ENCODE measurements at regions not wholly inside any gene's neighbourhood (a gene's known extent, or its start where the extent isn't known, plus 50 kb on each side); places are given as distances from the start of the nearest gene placed in this dataset.

DNA sequence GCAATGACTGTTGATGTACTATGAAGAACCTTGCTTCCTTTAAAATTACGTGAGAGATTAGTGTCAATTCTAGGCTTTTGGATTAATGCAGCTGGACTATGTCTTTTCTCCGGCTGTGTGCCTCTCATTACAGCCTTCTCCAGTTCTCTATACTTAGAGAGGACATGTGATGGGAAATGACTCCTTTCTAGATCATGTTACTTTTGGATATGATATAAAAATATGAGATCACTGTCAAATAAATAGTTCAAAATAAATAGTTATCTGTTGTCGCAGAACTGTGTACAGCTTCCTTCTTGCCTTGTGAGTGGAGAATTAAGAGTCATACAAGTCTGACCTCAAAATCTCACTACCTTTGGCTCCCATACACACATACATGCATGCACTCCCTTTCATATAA lies 592.4 kb downstream of the DIPK2A start:
- H3K9me3 ChIP-seq (ENCODE audit: control insufficient read depth, insufficient read depth, low read length) = no peaks in the 10 kb centered on the region
- H3K4me1 ChIP-seq (ENCODE audit: control insufficient read depth, low read length) = no peaks in the 10 kb centered on the region
- H3K36me3 ChIP-seq (ENCODE audit: control insufficient read depth, low read length) = no peaks in the 10 kb centered on the region
- H4K20me1 ChIP-seq (ENCODE audit: control insufficient read depth, insufficient read depth, low read depth, low read length) = no peaks in the 10 kb centered on the region
- no peak overlapping the region for H3K4me3 ChIP-seq (ENCODE audit: low read length)
- H3K79me2 ChIP-seq (ENCODE audit: control insufficient read depth, low read length) = no peaks in the 10 kb centered on the region
- no peaks in the 10 kb centered on the region for H3K27me3 ChIP-seq (ENCODE audit: control insufficient read depth, low read length)
- H3K27ac ChIP-seq (ENCODE audit: low read depth, low read length) = no peak overlapping the region
- H3F3A ChIP-seq (ENCODE audit: control insufficient read depth, insufficient read depth) = no peaks in the 10 kb centered on the region
- H3K9me2 ChIP-seq (replicated peaks; ENCODE audit: control insufficient read depth, low read length) = no peaks in the 10 kb centered on the region
- TF ChIP-seq, protein P1, sequence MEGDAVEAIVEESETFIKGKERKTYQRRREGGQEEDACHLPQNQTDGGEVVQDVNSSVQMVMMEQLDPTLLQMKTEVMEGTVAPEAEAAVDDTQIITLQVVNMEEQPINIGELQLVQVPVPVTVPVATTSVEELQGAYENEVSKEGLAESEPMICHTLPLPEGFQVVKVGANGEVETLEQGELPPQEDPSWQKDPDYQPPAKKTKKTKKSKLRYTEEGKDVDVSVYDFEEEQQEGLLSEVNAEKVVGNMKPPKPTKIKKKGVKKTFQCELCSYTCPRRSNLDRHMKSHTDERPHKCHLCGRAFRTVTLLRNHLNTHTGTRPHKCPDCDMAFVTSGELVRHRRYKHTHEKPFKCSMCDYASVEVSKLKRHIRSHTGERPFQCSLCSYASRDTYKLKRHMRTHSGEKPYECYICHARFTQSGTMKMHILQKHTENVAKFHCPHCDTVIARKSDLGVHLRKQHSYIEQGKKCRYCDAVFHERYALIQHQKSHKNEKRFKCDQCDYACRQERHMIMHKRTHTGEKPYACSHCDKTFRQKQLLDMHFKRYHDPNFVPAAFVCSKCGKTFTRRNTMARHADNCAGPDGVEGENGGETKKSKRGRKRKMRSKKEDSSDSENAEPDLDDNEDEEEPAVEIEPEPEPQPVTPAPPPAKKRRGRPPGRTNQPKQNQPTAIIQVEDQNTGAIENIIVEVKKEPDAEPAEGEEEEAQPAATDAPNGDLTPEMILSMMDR (IDR thresholded peaks at IDR 0.05; ENCODE audit: low read depth, low read length, poor library complexity, severe bottlenecking) = no peak
- TF ChIP-seq EZH2phosphoT487 (IDR thresholded peaks at IDR 0.05; ENCODE audit: borderline replicate concordance, low read length) = no peak
- no peak overlapping the region for H3K4me2 ChIP-seq (ENCODE audit: low read length)

DNA sequence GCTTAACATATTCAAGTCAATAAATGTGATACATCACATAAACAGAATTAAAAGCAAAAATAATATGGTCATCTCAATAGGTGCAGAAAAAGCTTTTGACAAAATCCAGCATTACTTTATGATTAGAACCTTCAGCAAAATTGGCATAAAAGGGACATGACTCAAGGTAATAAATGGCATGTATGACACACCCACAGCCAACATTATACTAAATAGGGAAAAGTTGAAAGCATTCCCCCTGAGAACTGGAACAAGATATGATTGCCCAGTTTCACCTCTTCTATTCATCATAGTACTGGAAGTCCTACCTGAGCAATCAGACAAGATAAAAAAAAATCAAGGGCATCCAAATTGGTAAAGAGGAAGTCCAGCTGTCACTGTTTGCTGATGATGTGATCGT lies 594.7 kb downstream of the DIPK2A start:
- no peaks in the 10 kb centered on the region for H3F3A ChIP-seq (ENCODE audit: control insufficient read depth, insufficient read depth)
- no peaks in the 10 kb centered on the region for H3K36me3 ChIP-seq (ENCODE audit: control insufficient read depth, low read length)
- no peak overlapping the region for H3K4me2 ChIP-seq (ENCODE audit: low read length)
- no peak overlapping the region for H3K27ac ChIP-seq (ENCODE audit: low read depth, low read length)
- TF ChIP-seq, protein P1 (IDR thresholded peaks at IDR 0.05; ENCODE audit: low read depth, low read length, poor library complexity, severe bottlenecking) = no peak
- no peak for TF ChIP-seq EZH2phosphoT487 (IDR thresholded peaks at IDR 0.05; ENCODE audit: borderline replicate concordance, low read length)
- H3K4me1 ChIP-seq (ENCODE audit: control insufficient read depth, low read length) = no peaks in the 10 kb centered on the region
- no peaks in the 10 kb centered on the region for H4K20me1 ChIP-seq (ENCODE audit: control insufficient read depth, insufficient read depth, low read depth, low read length)
- no peaks in the 10 kb centered on the region for H3K9me2 ChIP-seq (replicated peaks; ENCODE audit: control insufficient read depth, low read length)
- no peaks in the 10 kb centered on the region for H3K9me3 ChIP-seq (ENCODE audit: control insufficient read depth, insufficient read depth, low read length)
- H3K27me3 ChIP-seq (ENCODE audit: control insufficient read depth, low read length) = no peaks in the 10 kb centered on the region
- no peaks in the 10 kb centered on the region for H3K79me2 ChIP-seq (ENCODE audit: control insufficient read depth, low read length)
- no peak overlapping the region for H3K4me3 ChIP-seq (ENCODE audit: low read length)

DNA sequence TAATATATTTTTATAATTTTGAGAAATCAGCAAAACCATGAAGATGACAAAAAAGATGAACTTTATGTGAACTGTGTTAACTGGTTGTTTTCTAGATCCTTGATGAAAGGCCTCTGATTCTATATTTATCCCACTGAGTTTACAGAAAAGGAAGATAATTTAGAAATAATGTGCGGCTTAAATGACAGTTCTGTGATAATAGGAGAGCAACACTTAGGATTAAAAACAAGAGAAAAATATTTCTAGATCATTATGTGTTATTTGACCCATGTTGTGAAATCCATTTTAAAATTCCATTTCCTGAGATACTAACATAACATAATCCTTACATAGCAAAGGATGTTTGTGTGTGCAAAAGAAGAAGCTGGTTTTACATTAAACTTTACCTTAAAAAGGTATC lies 598.0 kb downstream of the DIPK2A start:
- H4K20me1 ChIP-seq (ENCODE audit: control insufficient read depth, insufficient read depth, low read depth, low read length) = no peaks in the 10 kb centered on the region
- H3K79me2 ChIP-seq (ENCODE audit: control insufficient read depth, low read length) = no peaks in the 10 kb centered on the region
- H3K27ac ChIP-seq (ENCODE audit: low read depth, low read length) = no peak overlapping the region
- TF ChIP-seq, protein P1 (IDR thresholded peaks at IDR 0.05; ENCODE audit: low read depth, low read length, poor library complexity, severe bottlenecking) = no peak
- TF ChIP-seq EZH2phosphoT487 (IDR thresholded peaks at IDR 0.05; ENCODE audit: borderline replicate concordance, low read length) = no peak
- no peak overlapping the region for H3K4me2 ChIP-seq (ENCODE audit: low read length)
- H3K27me3 ChIP-seq (ENCODE audit: control insufficient read depth, low read length) = no peaks in the 10 kb centered on the region
- H3F3A ChIP-seq (ENCODE audit: control insufficient read depth, insufficient read depth) = no peaks in the 10 kb centered on the region
- H3K36me3 ChIP-seq (ENCODE audit: control insufficient read depth, low read length) = no peaks in the 10 kb centered on the region
- no peaks in the 10 kb centered on the region for H3K9me3 ChIP-seq (ENCODE audit: control insufficient read depth, insufficient read depth, low read length)
- H3K4me3 ChIP-seq (ENCODE audit: low read length) = no peak overlapping the region
- H3K9me2 ChIP-seq (replicated peaks; ENCODE audit: control insufficient read depth, low read length) = no peaks in the 10 kb centered on the region
- no peaks in the 10 kb centered on the region for H3K4me1 ChIP-seq (ENCODE audit: control insufficient read depth, low read length)

DNA sequence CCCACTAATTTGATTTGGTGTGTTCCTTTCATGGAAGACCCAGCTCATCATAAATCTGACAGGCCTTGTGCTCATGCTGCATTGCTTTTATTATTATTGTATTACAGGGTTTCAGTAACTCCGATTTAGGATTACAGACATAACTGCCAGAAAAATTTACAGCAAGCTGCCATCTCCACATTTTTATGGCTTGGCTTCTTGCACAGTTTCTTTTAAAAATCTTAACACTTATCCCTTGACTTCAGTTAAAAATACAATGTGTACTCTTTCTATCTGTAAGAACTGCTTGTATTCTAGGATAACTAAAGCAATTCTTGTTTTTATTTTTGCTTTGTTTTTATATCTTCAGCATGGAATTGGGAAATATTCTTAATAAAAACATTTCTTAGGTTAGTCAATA lies 612.2 kb downstream of the DIPK2A start:
- H3K9me2 ChIP-seq (replicated peaks; ENCODE audit: control insufficient read depth, low read length) = no peaks in the 10 kb centered on the region
- no peak overlapping the region for H3K4me2 ChIP-seq (ENCODE audit: low read length)
- no peaks in the 10 kb centered on the region for H3K4me1 ChIP-seq (ENCODE audit: control insufficient read depth, low read length)
- H3K27ac ChIP-seq (ENCODE audit: low read depth, low read length) = no peak overlapping the region
- H3K36me3 ChIP-seq (ENCODE audit: control insufficient read depth, low read length) = no peaks in the 10 kb centered on the region
- H3K27me3 ChIP-seq (ENCODE audit: control insufficient read depth, low read length) = no peaks in the 10 kb centered on the region
- H4K20me1 ChIP-seq (ENCODE audit: control insufficient read depth, insufficient read depth, low read depth, low read length) = no peaks in the 10 kb centered on the region
- no peaks in the 10 kb centered on the region for H3K9me3 ChIP-seq (ENCODE audit: control insufficient read depth, insufficient read depth, low read length)
- no peak overlapping the region for H3K4me3 ChIP-seq (ENCODE audit: low read length)
- no peaks in the 10 kb centered on the region for H3F3A ChIP-seq (ENCODE audit: control insufficient read depth, insufficient read depth)
- TF ChIP-seq, protein P1 (IDR thresholded peaks at IDR 0.05; ENCODE audit: low read depth, low read length, poor library complexity, severe bottlenecking) = no peak
- TF ChIP-seq EZH2phosphoT487 (IDR thresholded peaks at IDR 0.05; ENCODE audit: borderline replicate concordance, low read length) = no peak
- H3K79me2 ChIP-seq (ENCODE audit: control insufficient read depth, low read length) = no peaks in the 10 kb centered on the region

Measured in DOHH2 (cell line).